CD4-positive, alpha-beta T cell (primary cell): ENCODE measurements at regions not wholly inside any gene's neighbourhood (a gene's known extent, or its start where the extent isn't known, plus 50 kb on each side); places are given as distances from the start of the nearest gene placed in this dataset.

Experiments
- ATAC-seq: fragments of 200-7000 bp; cut with Tn5 transposase; one replicate; pipeline ENCODE4 v1.10.0; 2022; ENCODE audit warnings: mild to moderate bottlenecking; ENCODE audit not compliant: poor library complexity
- CTCF ChIA-PET: fragments of 350-600 bp; sonication (Branson Sonifier 250); formaldehyde crosslinking; loops from one replicate; lab custom pipeline; 2021; ENCODE audit warnings: antibody characterized with exemption, inconsistent platforms; lab: Charles Lee
- POLR2A ChIA-PET: fragments of 350-600 bp; sonication (Branson Sonifier 250); formaldehyde crosslinking; loops from one replicate; lab custom pipeline; 2021; ENCODE audit warnings: antibody characterized with exemption, inconsistent platforms; lab: Charles Lee
- DNase-seq, 14 experiments: peaks; one replicate each; pipeline ENCODE4 v3.0.0-alpha.2; 2013 to 2020; ENCODE audit warnings: mixed read lengths in 2 of 14
- H3K27ac ChIP-seq, 2 donors: one replicate each; pipeline versions ENCODE4 v1.5.1 to v1.7.0; 2013; ENCODE audit warnings: low read length in 2 of 2, low read depth in 1 of 2, mild to moderate bottlenecking in 1 of 2
- H3K27me3 ChIP-seq, 2 experiments: 1 replicate in 1 of 2; 2 replicates in 1 of 2; pipeline versions ENCODE4 v1.6.1 to v1.7.0; 2013; ENCODE audit warnings: low read length in 2 of 2, control low read depth in 1 of 2, mild to moderate bottlenecking in 1 of 2, moderate library complexity in 1 of 2; ENCODE audit not compliant: insufficient read depth in 2 of 2, control insufficient read depth in 1 of 2
- H3K36me3 ChIP-seq: one replicate; pipeline ENCODE4 v1.6.1; 2013; ENCODE audit warnings: low read length, control low read depth; ENCODE audit not compliant: insufficient read depth
- H3K4me1 ChIP-seq: one replicate; pipeline ENCODE4 v1.6.1; 2013; ENCODE audit warnings: low read length, control low read depth; ENCODE audit not compliant: insufficient read depth
- H3K4me3 ChIP-seq: one replicate; pipeline ENCODE4 v1.5.1; 2013; ENCODE audit warnings: mild to moderate bottlenecking, low read length, moderate library complexity
- H3K9me3 ChIP-seq, 2 experiments: 1 replicate in 1 of 2; 2 replicates in 1 of 2; pipeline versions ENCODE4 v1.6.1 to v1.7.0; 2013; ENCODE audit warnings: low read length in 2 of 2, mild to moderate bottlenecking in 2 of 2, control low read depth in 1 of 2, moderate library complexity in 1 of 2; ENCODE audit not compliant: control insufficient read depth in 1 of 2, insufficient read depth in 1 of 2
- H3K27ac Mint-ChIP-seq: one replicate; pipeline ENCODE4 v1.8.0; 2020; ENCODE audit warnings: mixed read lengths
- H3K27me3 Mint-ChIP-seq: one replicate; pipeline ENCODE4 v1.8.0; 2021; ENCODE audit warnings: mixed read lengths
- H3K36me3 Mint-ChIP-seq: one replicate; pipeline ENCODE4 v1.8.0; 2021; ENCODE audit warnings: low read depth, mixed read lengths
- H3K4me1 Mint-ChIP-seq: one replicate; pipeline ENCODE4 v1.8.0; 2021; ENCODE audit warnings: low read depth, mixed read lengths
- H3K4me3 Mint-ChIP-seq: one replicate; pipeline ENCODE4 v1.8.0; 2020; ENCODE audit warnings: mild to moderate bottlenecking, mixed read lengths
- H3K9me3 Mint-ChIP-seq: one replicate; pipeline ENCODE4 v1.8.0; 2020; ENCODE audit warnings: mixed read lengths
- CTCF ChIP-seq: fragments of 200-600 bp; IDR thresholded peaks from one replicate; pipeline ENCODE4 v1.8.0; 2022; ENCODE audit warnings: antibody characterized with exemption, mild to moderate bottlenecking
- intact Hi-C, 2 experiments: fragments of 100-400 bp; cut with DNase I in 1 of 2; cut with micrococcal nuclease in 1 of 2; formaldehyde crosslinking; loops; one replicate each; pipeline versions ENCODE4 v1.15.1 to v1.9.0; 2023 to 2025; cut with DNase I, micrococcal nuclease

- Histone ChIP-seq H3K4me3 (no peak overlapping the region), H3K36me3 (no peaks in the 10 kb centered on the region), H3K27ac (no peak overlapping the region), H3K4me1 (no peaks in the 10 kb centered on the region), H3K27me3 (no peaks in the 10 kb centered on the region), H3K9me3 (no peaks in the 10 kb centered on the region)
- Mint-ChIP-seq H3K27me3 (no peaks in the 10 kb centered on the region), H3K27ac (no peak overlapping the region), H3K4me3 (no peak overlapping the region), H3K4me1 (no peaks in the 10 kb centered on the region), H3K9me3 (no peaks in the 10 kb centered on the region), H3K36me3 (no peaks in the 10 kb centered on the region)
- no peak for ATAC-seq
- no peak for TF ChIP-seq CTCF
- CTCF ChIA-PET = no interaction called here
- intact Hi-C loops = no loop called here
- POLR2A ChIA-PET = no interaction called here
- no peak for DNase-seq
Measured at GRCh38 chr15:56831467-56832005, 86.9 kb upstream of the TCF12 start.

- Histone ChIP-seq H3K27me3 (no peaks in the 10 kb centered on the region), H3K27ac (no peak overlapping the region), H3K36me3 (no peaks in the 10 kb centered on the region), H3K4me3 (no peak overlapping the region), H3K9me3 (no peaks in the 10 kb centered on the region), H3K4me1 (no peaks in the 10 kb centered on the region)
- no peaks in the 10 kb centered on the region for H3K27me3 Mint-ChIP-seq
- ChIA-PET CTCF (interaction anchor here (1.2 kb wide), 1 partner anchor 482 kb away, joined by 3 read pairs; no protein-coding TSS in a partner anchor), POLR2A (no interaction called here)
- no peaks in the 10 kb centered on the region for H3K36me3 Mint-ChIP-seq
- H3K4me3 Mint-ChIP-seq = no peak overlapping the region
- H3K9me3 Mint-ChIP-seq = no peaks in the 10 kb centered on the region
- DNase-seq (no peak), ATAC-seq (no peak)
- intact Hi-C loops = no loop called here
- H3K4me1 Mint-ChIP-seq = no peaks in the 10 kb centered on the region
- no peak for TF ChIP-seq CTCF
- no peak overlapping the region for H3K27ac Mint-ChIP-seq
Measured at GRCh38 chr15:56824175-56824574, 90.9 kb upstream of the ZNF280D start.

- intact Hi-C loops = loop anchor here (1.0 to 2.0 kb wide), 4 partner anchors 391 to 705 kb away; no protein-coding TSS in a partner anchor
Measured at GRCh38 chr15:56821721-56822425, 88.6 kb upstream of the ZNF280D start.

More at GRCh38 chr15:56821721-56822425, 88.6 kb upstream of the ZNF280D start:
- no peak overlapping the region for H3K27ac Mint-ChIP-seq
- no peaks in the 10 kb centered on the region for H3K27me3 ChIP-seq
- H3K4me1 Mint-ChIP-seq = no peaks in the 10 kb centered on the region
- DNase-seq (peak; percentile 15 to 68 (median 38)), ATAC-seq (no peak)
- CTCF ChIA-PET = interaction anchor here (1.3 kb wide), 1 partner anchor 485 kb away, joined by 5 read pairs; no protein-coding TSS in a partner anchor
- peak; percentile 47 for TF ChIP-seq CTCF
- no peak overlapping the region for H3K27ac ChIP-seq
- H3K9me3 Mint-ChIP-seq = no peaks in the 10 kb centered on the region
- no peaks in the 10 kb centered on the region for H3K36me3 ChIP-seq
- no peak overlapping the region for H3K4me3 Mint-ChIP-seq
- no peak overlapping the region for H3K4me3 ChIP-seq
- no peaks in the 10 kb centered on the region for H3K4me1 ChIP-seq
- POLR2A ChIA-PET = no interaction called here
- no peaks in the 10 kb centered on the region for H3K36me3 Mint-ChIP-seq
- no peaks in the 10 kb centered on the region for H3K9me3 ChIP-seq
- no peaks in the 10 kb centered on the region for H3K27me3 Mint-ChIP-seq
